WTC11 (cell line): ENCODE measurements at regions not wholly inside any gene's neighbourhood (a gene's known extent, or its start where the extent isn't known, plus 50 kb on each side); places are given as distances from the start of the nearest gene placed in this dataset.

ENCODE experiments used
- GABPB1 ChIP-seq: sonication (generic); formaldehyde crosslinking; IDR thresholded peaks from 2 replicates; pipeline ENCODE4 v1.8.1; 2023; ENCODE audit warnings: mild to moderate bottlenecking, missing genetic modification reagents
- MLX ChIP-seq: sonication (generic); formaldehyde crosslinking; IDR thresholded peaks from 2 replicates; pipeline ENCODE4 v1.8.1; 2023; ENCODE audit warnings: mild to moderate bottlenecking, missing genetic modification reagents, moderate library complexity
- NR1H2 ChIP-seq: sonication (generic); formaldehyde crosslinking; IDR thresholded peaks from 2 replicates; pipeline ENCODE4 v1.9.0; 2021; ENCODE audit warnings: mild to moderate bottlenecking, moderate library complexity, missing genetic modification reagents
- RELA ChIP-seq: sonication (generic); formaldehyde crosslinking; IDR thresholded peaks from 2 replicates; pipeline ENCODE4 v1.8.1; 2022; ENCODE audit warnings: missing genetic modification reagents, mild to moderate bottlenecking, borderline replicate concordance
- TF ChIP-seq, protein P1 (sequence below): fragments of 200-600 bp; IDR thresholded peaks from 2 replicates; pipeline ENCODE4 v1.8.0; 2022; ENCODE audit warnings: antibody characterized with exemption
- TF ChIP-seq, protein P2 (sequence below): sonication (generic); formaldehyde crosslinking; IDR thresholded peaks from 2 replicates; pipeline ENCODE4 v1.8.1; 2023; ENCODE audit warnings: mild to moderate bottlenecking, missing genetic modification reagents, moderate library complexity
- TF ChIP-seq, protein P3 (sequence below): sonication (generic); formaldehyde crosslinking; conservative IDR thresholded peaks from 2 replicates; pipeline ENCODE4 v1.8.1; 2023; ENCODE audit warnings: mild to moderate bottlenecking, low read depth, missing genetic modification reagents, moderate library complexity

DNA sequence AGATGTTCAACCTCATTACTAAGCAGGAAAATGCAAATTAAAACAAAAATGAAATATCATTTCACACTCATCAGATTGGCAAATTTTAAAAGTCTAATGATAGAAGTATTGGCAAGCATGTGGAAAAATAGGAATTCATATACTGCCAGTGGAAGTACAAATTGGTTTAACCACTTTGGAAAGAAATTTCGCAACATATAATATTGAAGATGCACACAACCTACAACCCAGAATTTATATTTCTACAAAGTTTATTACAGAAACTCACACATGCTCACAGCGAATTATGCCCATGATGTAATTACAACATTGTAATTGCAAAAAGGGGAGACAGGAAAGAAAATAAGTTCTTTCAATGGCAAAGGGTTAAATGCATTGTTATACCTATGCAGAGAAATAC is 324.1 kb downstream of the IGSF11 start:
- TF ChIP-seq NR1H2 (CRISPR knock-in tag) (no peak), GABPB1 (CRISPR knock-in tag) (no peak), RELA (CRISPR knock-in tag) (no peak), MLX (CRISPR knock-in tag) (no peak)
- TF ChIP-seq, protein P1, sequence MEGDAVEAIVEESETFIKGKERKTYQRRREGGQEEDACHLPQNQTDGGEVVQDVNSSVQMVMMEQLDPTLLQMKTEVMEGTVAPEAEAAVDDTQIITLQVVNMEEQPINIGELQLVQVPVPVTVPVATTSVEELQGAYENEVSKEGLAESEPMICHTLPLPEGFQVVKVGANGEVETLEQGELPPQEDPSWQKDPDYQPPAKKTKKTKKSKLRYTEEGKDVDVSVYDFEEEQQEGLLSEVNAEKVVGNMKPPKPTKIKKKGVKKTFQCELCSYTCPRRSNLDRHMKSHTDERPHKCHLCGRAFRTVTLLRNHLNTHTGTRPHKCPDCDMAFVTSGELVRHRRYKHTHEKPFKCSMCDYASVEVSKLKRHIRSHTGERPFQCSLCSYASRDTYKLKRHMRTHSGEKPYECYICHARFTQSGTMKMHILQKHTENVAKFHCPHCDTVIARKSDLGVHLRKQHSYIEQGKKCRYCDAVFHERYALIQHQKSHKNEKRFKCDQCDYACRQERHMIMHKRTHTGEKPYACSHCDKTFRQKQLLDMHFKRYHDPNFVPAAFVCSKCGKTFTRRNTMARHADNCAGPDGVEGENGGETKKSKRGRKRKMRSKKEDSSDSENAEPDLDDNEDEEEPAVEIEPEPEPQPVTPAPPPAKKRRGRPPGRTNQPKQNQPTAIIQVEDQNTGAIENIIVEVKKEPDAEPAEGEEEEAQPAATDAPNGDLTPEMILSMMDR = no peak
- TF ChIP-seq, protein P2, sequence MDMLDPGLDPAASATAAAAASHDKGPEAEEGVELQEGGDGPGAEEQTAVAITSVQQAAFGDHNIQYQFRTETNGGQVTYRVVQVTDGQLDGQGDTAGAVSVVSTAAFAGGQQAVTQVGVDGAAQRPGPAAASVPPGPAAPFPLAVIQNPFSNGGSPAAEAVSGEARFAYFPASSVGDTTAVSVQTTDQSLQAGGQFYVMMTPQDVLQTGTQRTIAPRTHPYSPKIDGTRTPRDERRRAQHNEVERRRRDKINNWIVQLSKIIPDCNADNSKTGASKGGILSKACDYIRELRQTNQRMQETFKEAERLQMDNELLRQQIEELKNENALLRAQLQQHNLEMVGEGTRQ (CRISPR knock-in tag) = no peak
- TF ChIP-seq, protein P3, sequence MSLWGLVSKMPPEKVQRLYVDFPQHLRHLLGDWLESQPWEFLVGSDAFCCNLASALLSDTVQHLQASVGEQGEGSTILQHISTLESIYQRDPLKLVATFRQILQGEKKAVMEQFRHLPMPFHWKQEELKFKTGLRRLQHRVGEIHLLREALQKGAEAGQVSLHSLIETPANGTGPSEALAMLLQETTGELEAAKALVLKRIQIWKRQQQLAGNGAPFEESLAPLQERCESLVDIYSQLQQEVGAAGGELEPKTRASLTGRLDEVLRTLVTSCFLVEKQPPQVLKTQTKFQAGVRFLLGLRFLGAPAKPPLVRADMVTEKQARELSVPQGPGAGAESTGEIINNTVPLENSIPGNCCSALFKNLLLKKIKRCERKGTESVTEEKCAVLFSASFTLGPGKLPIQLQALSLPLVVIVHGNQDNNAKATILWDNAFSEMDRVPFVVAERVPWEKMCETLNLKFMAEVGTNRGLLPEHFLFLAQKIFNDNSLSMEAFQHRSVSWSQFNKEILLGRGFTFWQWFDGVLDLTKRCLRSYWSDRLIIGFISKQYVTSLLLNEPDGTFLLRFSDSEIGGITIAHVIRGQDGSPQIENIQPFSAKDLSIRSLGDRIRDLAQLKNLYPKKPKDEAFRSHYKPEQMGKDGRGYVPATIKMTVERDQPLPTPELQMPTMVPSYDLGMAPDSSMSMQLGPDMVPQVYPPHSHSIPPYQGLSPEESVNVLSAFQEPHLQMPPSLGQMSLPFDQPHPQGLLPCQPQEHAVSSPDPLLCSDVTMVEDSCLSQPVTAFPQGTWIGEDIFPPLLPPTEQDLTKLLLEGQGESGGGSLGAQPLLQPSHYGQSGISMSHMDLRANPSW = no peak
